SK-N-SH (cell line): ENCODE measurements at regions not wholly inside any gene's neighbourhood (a gene's known extent, or its start where the extent isn't known, plus 50 kb on each side); places are given as distances from the start of the nearest gene placed in this dataset.

Source experiments
- CTCF ChIA-PET: fragments of 300-600, 350-600 bp; formaldehyde crosslinking; extraction: SDS; loops from one replicate; lab custom pipeline; 2021; lab: Yijun Ruan, JAX
- POLR2A ChIA-PET: fragments of 350-600 bp; sonication (Branson Sonifier 250); formaldehyde crosslinking; extraction: SDS; loops from one replicate; lab custom pipeline; 2020; ENCODE audit warnings: antibody characterized with exemption, inconsistent platforms; lab: Yijun Ruan, JAX
- DNase-seq: peaks from one replicate; pipeline ENCODE4 v3.0.0; 2012
- H2AFZ ChIP-seq: fragments of 200-600 bp; sonication (generic); 2 replicates; pipeline ENCODE4 v1.8.1; 2016; ENCODE audit warnings: antibody characterized with exemption, mild to moderate bottlenecking, low read depth
- H3F3A ChIP-seq: fragments of 200-600 bp; sonication (generic); replicated peaks from 2 replicates; pipeline ENCODE3; 2016; ENCODE audit warnings: antibody characterized with exemption, mild to moderate bottlenecking; ENCODE audit not compliant: insufficient read depth
- H3K27ac ChIP-seq, 2 experiments: fragments of 200-500 bp in 1 of 2; fragments of 200-600 bp in 1 of 2; sonication (Bioruptor generic) in 1 of 2; sonication (generic), shearing (Covaris generic) in 1 of 2; 2 replicates each; pipeline versions ENCODE4 v1.5.1 to v1.6.1; 2014 to 2016; ENCODE audit warnings: low read depth in 2 of 2, inconsistent platforms in 1 of 2, low read length in 1 of 2, mild to moderate bottlenecking in 1 of 2, mixed read lengths in 1 of 2
- H3K27me3 ChIP-seq: fragments of 200-600 bp; sonication (generic), shearing (Covaris generic); 2 replicates; pipeline ENCODE4 v1.6.1; 2016; ENCODE audit warnings: mixed run types; ENCODE audit not compliant: insufficient read depth
- H3K36me3 ChIP-seq, 2 experiments: fragments of 200-500 bp in 1 of 2; fragments of 200-600 bp in 1 of 2; sonication (Bioruptor generic) in 1 of 2; sonication (generic) in 1 of 2; replicated peaks in 1 of 2; 2 replicates each; pipeline versions ENCODE3 to v1.5.1; 2014 to 2016; ENCODE audit warnings: low read length in 1 of 2, mild to moderate bottlenecking in 1 of 2; ENCODE audit not compliant: insufficient read depth in 2 of 2, control insufficient read depth in 1 of 2
- H3K4me1 ChIP-seq, 2 experiments: fragments of 200-500 bp in 1 of 2; fragments of 200-600 bp in 1 of 2; sonication (Bioruptor generic) in 1 of 2; sonication (generic), shearing (Covaris generic) in 1 of 2; 2 replicates each; pipeline versions ENCODE4 v1.5.1 to v1.6.1; 2014 to 2016; ENCODE audit warnings: low read depth in 1 of 2, low read length in 1 of 2, mixed run types in 1 of 2; ENCODE audit not compliant: insufficient read depth in 2 of 2, control insufficient read depth in 1 of 2
- H3K4me2 ChIP-seq: fragments of 200-600 bp; sonication (generic), shearing (Covaris generic); 2 replicates; pipeline ENCODE4 v1.6.1; 2017; ENCODE audit warnings: mixed run types
- H3K4me3 ChIP-seq, 2 experiments: fragments of 200-500 bp in 1 of 2; fragments of 200-600 bp in 1 of 2; sonication (Bioruptor generic) in 1 of 2; sonication (generic), shearing (Covaris generic) in 1 of 2; 2 replicates each; pipeline versions ENCODE4 v1.5.1 to v1.8.1; 2014 to 2016; ENCODE audit warnings: low read depth in 2 of 2, inconsistent platforms in 1 of 2, low read length in 1 of 2, mild to moderate bottlenecking in 1 of 2, mixed read lengths in 1 of 2, moderate library complexity in 1 of 2
- H3K79me2 ChIP-seq: fragments of 200-600 bp; sonication (generic); 2 replicates; pipeline ENCODE4 v1.8.1; 2017; ENCODE audit warnings: mild to moderate bottlenecking; ENCODE audit not compliant: insufficient read depth
- H3K9ac ChIP-seq: fragments of 200-600 bp; sonication (generic); 2 replicates; pipeline ENCODE4 v1.6.1; 2017; ENCODE audit warnings: mixed run types
- H3K9me2 ChIP-seq: fragments of 200-600 bp; sonication (generic); 2 replicates; pipeline ENCODE4 v1.6.1; 2017; ENCODE audit warnings: mixed run types
- H3K9me3 ChIP-seq: fragments of 200-600 bp; sonication (generic); 2 replicates; pipeline ENCODE4 v1.6.1; 2017; ENCODE audit warnings: mixed run types, mild to moderate bottlenecking, moderate library complexity
- H4K20me1 ChIP-seq: fragments of 200-600 bp; sonication (generic); 2 replicates; pipeline ENCODE4 v1.6.1; 2017; ENCODE audit warnings: mild to moderate bottlenecking, mixed run types; ENCODE audit not compliant: insufficient read depth
- CHD2 ChIP-seq: fragments of 150-350 bp; IDR thresholded peaks from 2 replicates; pipeline ENCODE4 v1.6.1; 2018; ENCODE audit warnings: low read length; ENCODE audit not compliant: partially characterized antibody
- ELF1 ChIP-seq: IDR thresholded peaks from 2 replicates; pipeline ENCODE4 v1.4.0; 2012
- EP300 ChIP-seq, 2 experiments: IDR thresholded peaks; 2 replicates each; pipeline versions ENCODE4 v1.4.0 to v1.6.1; 2012; ENCODE audit warnings: borderline replicate concordance in 1 of 2, low read depth in 1 of 2, low read length in 1 of 2
- EZH2phosphoT487 ChIP-seq: fragments of 200-600 bp; sonication (generic); IDR thresholded peaks from 2 replicates; pipeline ENCODE4 v1.6.1; 2017; ENCODE audit warnings: low read depth, mixed run types, mild to moderate bottlenecking, antibody characterized with exemption, moderate library complexity, borderline replicate concordance
- FOXJ3 ChIP-seq: sonication (generic); formaldehyde crosslinking; IDR thresholded peaks from 2 replicates; pipeline ENCODE4 v1.5.1; 2020; ENCODE audit warnings: mild to moderate bottlenecking, missing genetic modification reagents
- GATA2 ChIP-seq: sonication (generic); formaldehyde crosslinking; IDR thresholded peaks from 2 replicates; pipeline ENCODE4 v1.5.0; 2020; ENCODE audit warnings: mild to moderate bottlenecking, missing genetic modification reagents
- MEF2A ChIP-seq: IDR thresholded peaks from 2 replicates; pipeline ENCODE4 v1.4.0; 2012; ENCODE audit warnings: low read depth, borderline replicate concordance
- NFIC ChIP-seq: IDR thresholded peaks from 2 replicates; pipeline ENCODE4 v1.4.0; 2012; ENCODE audit warnings: borderline replicate concordance
- RAD21 ChIP-seq: IDR thresholded peaks from 2 replicates; pipeline ENCODE4 v1.6.1; 2012; ENCODE audit warnings: mild to moderate bottlenecking, low read length
- RCOR1 ChIP-seq: fragments of 150-350 bp; IDR thresholded peaks from 2 replicates; pipeline ENCODE4 v1.6.1; 2017; ENCODE audit warnings: antibody characterized with exemption, low read length
- RXRA ChIP-seq: IDR thresholded peaks from 2 replicates; pipeline ENCODE4 v1.4.0; 2012; ENCODE audit warnings: low read depth, mild to moderate bottlenecking, borderline replicate concordance
- SIN3A ChIP-seq: IDR thresholded peaks from 2 replicates; pipeline ENCODE4 v1.6.1; 2012; ENCODE audit warnings: low read depth, mild to moderate bottlenecking, low read length, moderate library complexity, borderline replicate concordance
- SMC3 ChIP-seq: IDR thresholded peaks from 2 replicates; pipeline ENCODE4 v1.6.1; 2012; ENCODE audit warnings: low read depth, low read length, improper control_type of control experiment
- TCF12 ChIP-seq: IDR thresholded peaks from 2 replicates; pipeline ENCODE4 v1.4.0; 2012
- TEAD4 ChIP-seq: IDR thresholded peaks from 2 replicates; pipeline ENCODE4 v1.4.0; 2012; ENCODE audit warnings: mild to moderate bottlenecking, borderline replicate concordance; ENCODE audit not compliant: insufficient read depth
- YY1 ChIP-seq: IDR thresholded peaks from 2 replicates; pipeline ENCODE4 v1.4.0; 2012; ENCODE audit warnings: low read depth, mild to moderate bottlenecking
- WGBS: methylation state at CpG from one replicate; pipeline ENCODE4 v1.1.6; 2017; ENCODE audit warnings: low lambda C conversion rate; 5-methylcytosine and 5-hydroxymethylcytosine counted together
- TF ChIP-seq, protein P1 (sequence below): fragments of 150-350 bp; IDR thresholded peaks from 2 replicates; pipeline ENCODE4 v1.6.1; 2017; ENCODE audit warnings: antibody characterized with exemption, low read length, low read depth, borderline replicate concordance
- TF ChIP-seq, protein P2 (sequence below): fragments of 150-350 bp; IDR thresholded peaks from 2 replicates; pipeline ENCODE4 v1.6.1; 2016; ENCODE audit warnings: mild to moderate bottlenecking, low read depth, low read length
- TF ChIP-seq, protein P3 (sequence below): IDR thresholded peaks from 2 replicates; pipeline ENCODE4 v1.4.0; 2012; ENCODE audit warnings: low read depth
- TF ChIP-seq, protein P4 (sequence below): IDR thresholded peaks from 2 replicates; pipeline ENCODE4; 2012
- TF ChIP-seq, protein P5 (sequence below): fragments of 200-600 bp; sonication (generic); IDR thresholded peaks from 2 replicates; pipeline ENCODE4 v1.6.1; 2017; ENCODE audit warnings: antibody characterized with exemption, mild to moderate bottlenecking, moderate library complexity
- TF ChIP-seq, protein P6 (sequence below): IDR thresholded peaks from 2 replicates; pipeline ENCODE4 v1.4.0; 2012; ENCODE audit warnings: low read depth, borderline replicate concordance

DNA sequence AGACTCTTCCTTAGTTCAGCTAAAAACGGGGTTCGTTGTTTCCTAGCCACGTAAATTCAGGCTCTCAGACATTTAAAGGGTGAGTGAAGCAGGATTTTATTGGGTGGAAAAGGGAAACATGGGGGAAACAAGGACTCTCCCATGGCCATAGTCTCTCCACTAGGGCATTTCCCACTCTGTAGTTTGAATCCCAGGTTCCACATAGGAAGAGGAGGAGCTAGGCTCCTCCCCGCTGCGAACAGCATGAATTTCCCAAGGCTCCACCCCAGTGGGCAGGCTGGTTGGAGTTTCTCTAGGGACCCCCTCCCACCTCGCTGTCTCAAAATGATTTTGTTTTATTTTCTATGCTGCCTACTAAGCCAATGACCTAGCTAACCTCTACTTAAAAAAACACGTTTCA is 2170.8 kb upstream of the PCDH20 start:
- H3K9me2 ChIP-seq: no peaks in the 10 kb centered on the region
- no peak for DNase-seq
- H3K27ac ChIP-seq: no peak overlapping the region
- no peaks in the 10 kb centered on the region; a peak in 1 of 4 replicates for H3K4me1 ChIP-seq
- no peaks in the 10 kb centered on the region for H4K20me1 ChIP-seq
- H2AFZ ChIP-seq: no peak overlapping the region
- H3K9me3 ChIP-seq: no peaks in the 10 kb centered on the region
- ChIA-PET CTCF (no interaction called here), POLR2A (no interaction called here)
- TF ChIP-seq NFIC (no peak), RXRA (no peak), EZH2phosphoT487 (no peak), YY1 (no peak), RCOR1 (no peak), CHD2 (no peak), SMC3 (no peak), GATA2 (CRISPR knock-in tag) (no peak), TCF12 (no peak), ELF1 (no peak), EP300 (IDR thresholded peaks at IDR 0.05; ENCODE audit: borderline replicate concordance in 1 of 2, low read depth in 1 of 2, low read length in 1 of 2) (no peak)
- TF ChIP-seq, protein P1, sequence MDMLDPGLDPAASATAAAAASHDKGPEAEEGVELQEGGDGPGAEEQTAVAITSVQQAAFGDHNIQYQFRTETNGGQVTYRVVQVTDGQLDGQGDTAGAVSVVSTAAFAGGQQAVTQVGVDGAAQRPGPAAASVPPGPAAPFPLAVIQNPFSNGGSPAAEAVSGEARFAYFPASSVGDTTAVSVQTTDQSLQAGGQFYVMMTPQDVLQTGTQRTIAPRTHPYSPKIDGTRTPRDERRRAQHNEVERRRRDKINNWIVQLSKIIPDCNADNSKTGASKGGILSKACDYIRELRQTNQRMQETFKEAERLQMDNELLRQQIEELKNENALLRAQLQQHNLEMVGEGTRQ: no peak
- TF ChIP-seq, protein P2, sequence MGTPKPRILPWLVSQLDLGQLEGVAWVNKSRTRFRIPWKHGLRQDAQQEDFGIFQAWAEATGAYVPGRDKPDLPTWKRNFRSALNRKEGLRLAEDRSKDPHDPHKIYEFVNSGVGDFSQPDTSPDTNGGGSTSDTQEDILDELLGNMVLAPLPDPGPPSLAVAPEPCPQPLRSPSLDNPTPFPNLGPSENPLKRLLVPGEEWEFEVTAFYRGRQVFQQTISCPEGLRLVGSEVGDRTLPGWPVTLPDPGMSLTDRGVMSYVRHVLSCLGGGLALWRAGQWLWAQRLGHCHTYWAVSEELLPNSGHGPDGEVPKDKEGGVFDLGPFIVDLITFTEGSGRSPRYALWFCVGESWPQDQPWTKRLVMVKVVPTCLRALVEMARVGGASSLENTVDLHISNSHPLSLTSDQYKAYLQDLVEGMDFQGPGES: no peak
- TF ChIP-seq, protein P3, sequence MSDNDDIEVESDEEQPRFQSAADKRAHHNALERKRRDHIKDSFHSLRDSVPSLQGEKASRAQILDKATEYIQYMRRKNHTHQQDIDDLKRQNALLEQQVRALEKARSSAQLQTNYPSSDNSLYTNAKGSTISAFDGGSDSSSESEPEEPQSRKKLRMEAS: no peak
- TF ChIP-seq, protein P4, sequence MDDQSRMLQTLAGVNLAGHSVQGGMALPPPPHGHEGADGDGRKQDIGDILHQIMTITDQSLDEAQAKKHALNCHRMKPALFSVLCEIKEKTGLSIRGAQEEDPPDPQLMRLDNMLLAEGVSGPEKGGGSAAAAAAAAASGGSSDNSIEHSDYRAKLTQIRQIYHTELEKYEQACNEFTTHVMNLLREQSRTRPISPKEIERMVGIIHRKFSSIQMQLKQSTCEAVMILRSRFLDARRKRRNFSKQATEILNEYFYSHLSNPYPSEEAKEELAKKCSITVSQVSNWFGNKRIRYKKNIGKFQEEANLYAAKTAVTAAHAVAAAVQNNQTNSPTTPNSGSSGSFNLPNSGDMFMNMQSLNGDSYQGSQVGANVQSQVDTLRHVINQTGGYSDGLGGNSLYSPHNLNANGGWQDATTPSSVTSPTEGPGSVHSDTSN: no peak
- H3K9ac ChIP-seq: no peak overlapping the region
- H3K79me2 ChIP-seq: no peaks in the 10 kb centered on the region
- H3K36me3 ChIP-seq: no peaks in the 10 kb centered on the region
- no peaks in the 10 kb centered on the region for H3K27me3 ChIP-seq
- H3F3A ChIP-seq: no peaks in the 10 kb centered on the region
- H3K4me2 ChIP-seq: no peak overlapping the region
- 54% methylated on average over 7 of the region's 7 CpGs for WGBS
- no peak overlapping the region for H3K4me3 ChIP-seq

DNA sequence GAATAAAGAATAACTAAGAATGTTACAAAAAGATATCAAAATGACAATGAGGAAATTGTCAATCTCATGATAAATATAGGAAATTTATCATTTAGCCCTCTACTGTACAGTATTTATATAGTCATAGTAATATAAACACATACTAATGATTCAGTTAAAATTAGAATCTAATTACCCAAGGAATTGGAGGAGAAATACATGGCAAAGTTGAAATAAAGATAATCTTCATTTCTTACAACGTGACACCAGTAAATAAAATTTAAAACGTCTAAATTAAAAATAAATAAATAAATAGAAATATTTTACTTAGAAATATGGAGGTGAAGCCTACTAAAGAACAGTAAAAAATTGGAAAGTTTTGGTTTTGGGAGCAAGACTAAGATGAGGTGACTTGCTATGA is 2163.1 kb upstream of the PCDH20 start:
- no peak overlapping the region for H2AFZ ChIP-seq
- ChIA-PET POLR2A (no interaction called here), CTCF (no interaction called here)
- no peaks in the 10 kb centered on the region for H3K9me3 ChIP-seq
- no peaks in the 10 kb centered on the region for H3K27me3 ChIP-seq
- no peak overlapping the region for H3K4me2 ChIP-seq
- H3K9me2 ChIP-seq: no peaks in the 10 kb centered on the region
- no peaks in the 10 kb centered on the region for H3K36me3 ChIP-seq
- no peaks in the 10 kb centered on the region for H4K20me1 ChIP-seq
- no peaks in the 10 kb centered on the region for H3F3A ChIP-seq
- no peak overlapping the region for H3K9ac ChIP-seq
- H3K4me3 ChIP-seq: no peak overlapping the region
- no peaks in the 10 kb centered on the region for H3K4me1 ChIP-seq
- DNase-seq: no peak
- WGBS: 38% methylated on average over 2 of the region's 2 CpGs
- H3K79me2 ChIP-seq: no peaks in the 10 kb centered on the region
- H3K27ac ChIP-seq: no peak overlapping the region
- TF ChIP-seq TEAD4 (no peak), FOXJ3 (CRISPR knock-in tag) (no peak), SIN3A (no peak), MEF2A (no peak), GATA2 (CRISPR knock-in tag) (no peak), RAD21 (no peak)
- TF ChIP-seq, protein P5, sequence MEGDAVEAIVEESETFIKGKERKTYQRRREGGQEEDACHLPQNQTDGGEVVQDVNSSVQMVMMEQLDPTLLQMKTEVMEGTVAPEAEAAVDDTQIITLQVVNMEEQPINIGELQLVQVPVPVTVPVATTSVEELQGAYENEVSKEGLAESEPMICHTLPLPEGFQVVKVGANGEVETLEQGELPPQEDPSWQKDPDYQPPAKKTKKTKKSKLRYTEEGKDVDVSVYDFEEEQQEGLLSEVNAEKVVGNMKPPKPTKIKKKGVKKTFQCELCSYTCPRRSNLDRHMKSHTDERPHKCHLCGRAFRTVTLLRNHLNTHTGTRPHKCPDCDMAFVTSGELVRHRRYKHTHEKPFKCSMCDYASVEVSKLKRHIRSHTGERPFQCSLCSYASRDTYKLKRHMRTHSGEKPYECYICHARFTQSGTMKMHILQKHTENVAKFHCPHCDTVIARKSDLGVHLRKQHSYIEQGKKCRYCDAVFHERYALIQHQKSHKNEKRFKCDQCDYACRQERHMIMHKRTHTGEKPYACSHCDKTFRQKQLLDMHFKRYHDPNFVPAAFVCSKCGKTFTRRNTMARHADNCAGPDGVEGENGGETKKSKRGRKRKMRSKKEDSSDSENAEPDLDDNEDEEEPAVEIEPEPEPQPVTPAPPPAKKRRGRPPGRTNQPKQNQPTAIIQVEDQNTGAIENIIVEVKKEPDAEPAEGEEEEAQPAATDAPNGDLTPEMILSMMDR: no peak
- TF ChIP-seq, protein P4: no peak
- TF ChIP-seq, protein P3: no peak
- TF ChIP-seq, protein P6, sequence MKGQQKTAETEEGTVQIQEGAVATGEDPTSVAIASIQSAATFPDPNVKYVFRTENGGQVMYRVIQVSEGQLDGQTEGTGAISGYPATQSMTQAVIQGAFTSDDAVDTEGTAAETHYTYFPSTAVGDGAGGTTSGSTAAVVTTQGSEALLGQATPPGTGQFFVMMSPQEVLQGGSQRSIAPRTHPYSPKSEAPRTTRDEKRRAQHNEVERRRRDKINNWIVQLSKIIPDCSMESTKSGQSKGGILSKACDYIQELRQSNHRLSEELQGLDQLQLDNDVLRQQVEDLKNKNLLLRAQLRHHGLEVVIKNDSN: no peak
